Adrenal gland (tissue), 5 donors: ENCODE measurements at regions not wholly inside any gene's neighbourhood (a gene's known extent, or its start where the extent isn't known, plus 50 kb on each side); places are given as distances from the start of the nearest gene placed in this dataset.

Experiments
- POLR2A ChIP-seq, 2 donors: fragments of 450-650 bp; IDR thresholded peaks; one replicate each; pipeline ENCODE4 v1.6.1; 2017; ENCODE audit warnings: antibody characterized with exemption in 2 of 2, mild to moderate bottlenecking in 2 of 2, moderate library complexity in 1 of 2
- TF ChIP-seq, protein P1 (sequence below), 6 experiments: fragments of 450-650 bp in 4 of 6; fragments of 200-600 bp in 2 of 6; sonication (generic) in 1 of 6; IDR thresholded peaks; 1 replicate in 5 of 6; 2 replicates in 1 of 6; pipeline versions ENCODE4 v1.5.1 to v1.8.0; 2016 to 2021; ENCODE audit warnings: antibody characterized with exemption in 6 of 6, mild to moderate bottlenecking in 2 of 6, moderate library complexity in 1 of 6
- donor health status: DM: no; HTN: no; CAD: no.

- TF ChIP-seq, protein P1, sequence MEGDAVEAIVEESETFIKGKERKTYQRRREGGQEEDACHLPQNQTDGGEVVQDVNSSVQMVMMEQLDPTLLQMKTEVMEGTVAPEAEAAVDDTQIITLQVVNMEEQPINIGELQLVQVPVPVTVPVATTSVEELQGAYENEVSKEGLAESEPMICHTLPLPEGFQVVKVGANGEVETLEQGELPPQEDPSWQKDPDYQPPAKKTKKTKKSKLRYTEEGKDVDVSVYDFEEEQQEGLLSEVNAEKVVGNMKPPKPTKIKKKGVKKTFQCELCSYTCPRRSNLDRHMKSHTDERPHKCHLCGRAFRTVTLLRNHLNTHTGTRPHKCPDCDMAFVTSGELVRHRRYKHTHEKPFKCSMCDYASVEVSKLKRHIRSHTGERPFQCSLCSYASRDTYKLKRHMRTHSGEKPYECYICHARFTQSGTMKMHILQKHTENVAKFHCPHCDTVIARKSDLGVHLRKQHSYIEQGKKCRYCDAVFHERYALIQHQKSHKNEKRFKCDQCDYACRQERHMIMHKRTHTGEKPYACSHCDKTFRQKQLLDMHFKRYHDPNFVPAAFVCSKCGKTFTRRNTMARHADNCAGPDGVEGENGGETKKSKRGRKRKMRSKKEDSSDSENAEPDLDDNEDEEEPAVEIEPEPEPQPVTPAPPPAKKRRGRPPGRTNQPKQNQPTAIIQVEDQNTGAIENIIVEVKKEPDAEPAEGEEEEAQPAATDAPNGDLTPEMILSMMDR (IDR thresholded peaks at IDR 0.05) = no peak
- no peak for TF ChIP-seq POLR2A (IDR thresholded peaks at IDR 0.05)
Observed at GRCh38 chr2:111684611-111685010, 199.4 kb downstream of the ANAPC1 start.
